Mucosa of descending colon (tissue), 3 donors: ENCODE measurements at regions not wholly inside any gene's neighbourhood (a gene's known extent, or its start where the extent isn't known, plus 50 kb on each side); places are given as distances from the start of the nearest gene placed in this dataset.

Experiments used
- ATAC-seq: fragments of 200-7000 bp; cut with Tn5 transposase; one replicate; pipeline ENCODE4 v1.9.1; 2020; ENCODE audit warnings: mild to moderate bottlenecking, moderate library complexity
- DNase-seq, 3 donors: peaks; one replicate each; pipeline ENCODE4 v3.0.0-alpha.2; 2020
- H3K36me3 ChIP-seq: fragments of 200-600 bp; one replicate; pipeline ENCODE4 v1.8.0; 2021; ENCODE audit warnings: low read depth, mild to moderate bottlenecking
- H3K4me1 ChIP-seq: fragments of 200-600 bp; one replicate; pipeline ENCODE4 v1.8.0; 2021; ENCODE audit warnings: low read depth, mild to moderate bottlenecking
- H3K4me3 ChIP-seq: fragments of 200-600 bp; one replicate; pipeline ENCODE4 v1.8.0; 2021; ENCODE audit warnings: mild to moderate bottlenecking
- H3K9me3 ChIP-seq: fragments of 200-600 bp; one replicate; pipeline ENCODE4 v1.8.0; 2021; ENCODE audit warnings: mild to moderate bottlenecking
- intact Hi-C, 2 donors: fragments of 100-400 bp; cut with DNase I in 1 of 2; cut with micrococcal nuclease in 1 of 2; formaldehyde crosslinking; loops; one replicate each; pipeline versions ENCODE4 v1.11.0 to v1.11.1; 2022; cut with DNase I, micrococcal nuclease
- TF ChIP-seq, protein P1 (sequence below): fragments of 200-600 bp; IDR thresholded peaks from one replicate; pipeline ENCODE4 v1.8.0; 2022; ENCODE audit warnings: antibody characterized with exemption, mild to moderate bottlenecking
- donor health status: DM: no; HTN: no; CAD: no; lungs with moderate emphysema.
- donor health status: DM: no; HTN: no; CAD: no.
- donor health status: DM: no; HTN: yes; CAD: no.

DNA sequence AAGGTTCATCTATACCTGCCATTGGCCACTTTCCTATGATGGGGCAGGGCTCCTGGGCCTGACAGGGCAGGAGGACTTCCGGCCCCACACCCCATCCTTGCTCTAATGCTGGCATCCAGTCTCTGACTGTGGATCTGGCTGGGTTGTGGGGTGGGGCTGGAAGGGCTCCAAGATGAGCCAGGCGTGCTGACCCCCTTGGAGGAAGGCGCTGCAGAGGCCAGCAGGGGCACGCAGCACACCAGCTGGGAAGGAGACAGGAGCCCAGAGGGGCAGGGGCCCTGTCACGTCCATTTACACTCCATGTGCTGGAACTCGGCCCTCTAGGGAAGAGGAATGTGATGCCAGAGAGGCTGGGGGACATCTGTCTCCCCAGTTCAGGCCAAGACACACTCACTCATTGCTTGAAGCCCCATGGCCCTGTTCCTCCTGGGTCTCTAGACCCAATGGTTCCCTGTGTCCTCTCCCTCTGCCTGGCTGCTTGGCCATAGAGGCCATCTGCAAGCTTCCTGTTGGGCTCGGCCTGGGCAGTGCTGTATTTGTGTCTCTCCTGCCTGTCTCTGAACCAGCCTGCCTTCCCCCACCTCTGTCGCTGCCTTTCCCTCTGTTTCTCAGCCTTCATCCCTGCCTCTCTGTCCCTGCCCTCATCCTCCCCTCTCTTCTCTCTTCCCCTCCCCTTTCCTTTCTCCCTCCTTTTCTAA, 67.5 kb upstream of the NECTIN1 start:
- intact Hi-C loops: no loop called here
- TF ChIP-seq, protein P1, sequence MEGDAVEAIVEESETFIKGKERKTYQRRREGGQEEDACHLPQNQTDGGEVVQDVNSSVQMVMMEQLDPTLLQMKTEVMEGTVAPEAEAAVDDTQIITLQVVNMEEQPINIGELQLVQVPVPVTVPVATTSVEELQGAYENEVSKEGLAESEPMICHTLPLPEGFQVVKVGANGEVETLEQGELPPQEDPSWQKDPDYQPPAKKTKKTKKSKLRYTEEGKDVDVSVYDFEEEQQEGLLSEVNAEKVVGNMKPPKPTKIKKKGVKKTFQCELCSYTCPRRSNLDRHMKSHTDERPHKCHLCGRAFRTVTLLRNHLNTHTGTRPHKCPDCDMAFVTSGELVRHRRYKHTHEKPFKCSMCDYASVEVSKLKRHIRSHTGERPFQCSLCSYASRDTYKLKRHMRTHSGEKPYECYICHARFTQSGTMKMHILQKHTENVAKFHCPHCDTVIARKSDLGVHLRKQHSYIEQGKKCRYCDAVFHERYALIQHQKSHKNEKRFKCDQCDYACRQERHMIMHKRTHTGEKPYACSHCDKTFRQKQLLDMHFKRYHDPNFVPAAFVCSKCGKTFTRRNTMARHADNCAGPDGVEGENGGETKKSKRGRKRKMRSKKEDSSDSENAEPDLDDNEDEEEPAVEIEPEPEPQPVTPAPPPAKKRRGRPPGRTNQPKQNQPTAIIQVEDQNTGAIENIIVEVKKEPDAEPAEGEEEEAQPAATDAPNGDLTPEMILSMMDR: no peak
- no peaks in the 10 kb centered on the region for H3K9me3 ChIP-seq
- no peak overlapping the region for H3K4me3 ChIP-seq
- no peak for DNase-seq
- no peaks in the 10 kb centered on the region for H3K36me3 ChIP-seq
- ATAC-seq: no peak
- no peaks in the 10 kb centered on the region for H3K4me1 ChIP-seq

- no peaks in the 10 kb centered on the region for H3K36me3 ChIP-seq
- intact Hi-C loops: no loop called here
- no peaks in the 10 kb centered on the region for H3K9me3 ChIP-seq
- DNase-seq (no peak), ATAC-seq (no peak)
- H3K4me1 ChIP-seq: no peaks in the 10 kb centered on the region
- TF ChIP-seq, protein P1: no peak
- no peak overlapping the region for H3K4me3 ChIP-seq
These were observed 66.7 kb upstream of the NECTIN1 start for GRCh38 chr11:119795690-119796089.

DNA sequence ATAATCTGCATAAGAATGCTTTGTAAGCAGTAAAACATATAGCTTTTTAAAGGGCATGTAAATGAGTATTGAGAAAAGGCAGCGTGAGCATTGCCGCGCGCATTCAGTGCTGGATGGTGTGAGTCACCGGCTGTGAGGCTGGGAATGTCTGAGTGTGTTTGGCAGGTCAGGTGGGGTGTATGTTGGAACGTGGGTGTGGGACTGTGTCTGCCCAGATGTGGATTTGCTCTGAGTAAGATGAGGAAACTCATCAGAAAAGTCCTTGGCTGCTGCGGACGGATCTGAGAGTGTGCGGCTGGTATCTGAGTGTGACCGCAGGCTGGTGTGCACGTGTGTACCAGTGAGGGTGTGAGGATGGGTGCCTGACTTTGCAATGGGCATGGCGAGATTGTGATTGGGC, 66.2 kb upstream of the NECTIN1 start:
- Histone ChIP-seq H3K9me3 (no peaks in the 10 kb centered on the region), H3K36me3 (no peaks in the 10 kb centered on the region), H3K4me3 (no peak overlapping the region), H3K4me1 (no peaks in the 10 kb centered on the region)
- intact Hi-C loops: no loop called here
- TF ChIP-seq, protein P1: no peak
- DNase-seq (no peak), ATAC-seq (no peak)

DNA sequence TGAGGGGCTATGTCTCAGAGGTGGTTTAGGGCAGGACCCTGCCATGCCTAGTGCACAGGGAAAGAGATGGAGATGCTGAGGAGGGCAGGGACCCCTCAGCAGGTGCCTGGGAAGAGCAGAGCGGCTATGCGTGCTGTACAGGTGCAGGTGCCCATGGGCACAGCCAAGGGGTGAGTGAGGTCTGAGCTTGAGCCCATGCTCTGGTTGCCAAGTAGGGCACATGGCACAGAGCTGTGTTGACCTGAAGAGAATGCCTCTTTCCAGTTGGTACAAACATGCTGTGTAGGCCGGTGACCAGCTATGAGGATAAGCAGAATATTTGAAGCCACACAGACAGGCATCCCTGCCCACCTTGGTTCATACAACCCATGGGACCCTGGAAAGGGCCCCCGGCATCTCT, 65.8 kb upstream of the NECTIN1 start:
- no peaks in the 10 kb centered on the region for H3K4me1 ChIP-seq
- DNase-seq (no peak), ATAC-seq (no peak)
- TF ChIP-seq, protein P1: no peak
- no peaks in the 10 kb centered on the region for H3K36me3 ChIP-seq
- intact Hi-C loops: no loop called here
- H3K9me3 ChIP-seq: no peaks in the 10 kb centered on the region
- H3K4me3 ChIP-seq: no peak overlapping the region

- Histone ChIP-seq H3K9me3 (no peaks in the 10 kb centered on the region), H3K36me3 (no peaks in the 10 kb centered on the region), H3K4me3 (no peak overlapping the region), H3K4me1 (no peaks in the 10 kb centered on the region)
- ATAC-seq: no peak
- DNase-seq: no peak
- intact Hi-C loops: no loop called here
- TF ChIP-seq, protein P1: no peak
These were observed 65.2 kb upstream of the NECTIN1 start for GRCh38 chr11:119794141-119794665.
